HG03135 (cell line): ENCODE measurements at regions not wholly inside any gene's neighbourhood (a gene's known extent, or its start where the extent isn't known, plus 50 kb on each side); places are given as distances from the start of the nearest gene placed in this dataset.
"Not testable (repeated sequence)": the region's sequence is repeated elsewhere in the genome, so short reads cannot be mapped to it uniquely, and the experiment has no call there.

Experiments used
- ATAC-seq: cut with Tn5 transposase; IDR thresholded peaks from one replicate; pipeline ENCODE4 v1.9.1; 2021; ENCODE audit warnings: mild to moderate bottlenecking, moderate library complexity; ENCODE audit not compliant: unreplicated experiment

DNA sequence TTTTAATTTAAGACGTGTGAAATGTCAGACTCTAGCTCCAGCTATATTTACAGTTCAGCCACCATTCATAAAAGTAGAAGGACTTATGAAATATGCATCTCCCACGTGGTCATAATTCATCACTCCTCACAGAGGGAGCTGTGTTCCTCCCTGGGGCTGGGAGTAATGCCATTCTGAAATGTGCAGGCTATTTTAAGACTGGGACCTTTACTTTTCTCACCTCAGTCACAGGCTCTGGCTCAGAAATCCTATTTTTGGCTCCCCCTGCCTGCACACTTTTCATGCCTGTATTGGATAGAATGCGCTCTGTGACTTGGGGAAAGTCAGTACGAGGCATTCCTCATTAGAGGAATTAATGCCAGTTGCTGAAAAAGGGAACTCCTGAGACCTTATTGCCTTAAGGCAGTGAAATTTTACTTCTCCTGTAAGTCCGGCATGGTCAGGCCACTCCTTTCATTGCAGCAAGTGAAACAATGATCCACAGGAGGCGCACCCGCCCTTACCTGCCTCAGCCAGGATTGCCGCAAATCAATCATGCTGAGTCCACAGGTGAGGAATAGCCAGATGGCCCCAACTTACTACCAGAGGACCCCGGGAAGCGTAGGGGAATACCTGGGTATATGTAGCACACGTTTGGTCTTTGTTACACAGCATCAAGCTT lies 1133.2 kb upstream of the TMEM132C start:
- ATAC-seq = no peak

DNA sequence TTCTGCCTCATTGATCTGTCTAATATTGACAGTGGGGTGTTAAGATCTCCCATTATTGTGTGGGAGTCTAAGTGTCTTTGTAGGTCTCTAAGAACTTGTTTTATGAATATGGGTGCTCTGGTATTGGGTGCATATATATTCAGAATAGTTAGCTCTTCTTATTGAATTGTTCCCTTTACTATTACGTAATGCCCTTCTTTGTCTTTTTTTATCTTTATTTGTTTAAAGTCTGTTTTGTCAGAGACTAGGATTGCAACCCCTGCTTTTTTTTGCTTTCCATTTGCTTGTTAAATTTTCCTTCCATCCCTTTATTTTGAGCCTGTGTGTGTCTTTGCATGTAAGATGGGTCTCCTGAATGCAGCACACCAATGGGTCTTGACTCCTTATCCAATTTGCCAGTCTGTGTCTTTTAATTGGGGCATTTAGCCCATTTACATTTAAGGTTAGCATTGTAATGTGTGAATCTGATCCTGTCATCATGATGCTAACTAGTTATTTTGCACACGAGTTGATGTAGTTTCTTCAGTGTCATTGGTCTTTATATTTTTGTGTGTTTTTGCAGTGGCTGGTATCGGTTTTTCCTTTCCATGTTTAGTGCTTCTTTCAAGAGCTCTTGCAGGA lies 1126.0 kb upstream of the TMEM132C start:
- not testable (repeated sequence) for ATAC-seq

GRCh38 chr12:127143020-127143419 lies 1124.0 kb upstream of the TMEM132C start:
- no peak for ATAC-seq

- no peak for ATAC-seq
Observed at GRCh38 chr12:127144770-127145169, 1122.2 kb upstream of the TMEM132C start.

GRCh38 chr12:127145241-127145928 lies 1121.6 kb upstream of the TMEM132C start:
- ATAC-seq = no peak

DNA sequence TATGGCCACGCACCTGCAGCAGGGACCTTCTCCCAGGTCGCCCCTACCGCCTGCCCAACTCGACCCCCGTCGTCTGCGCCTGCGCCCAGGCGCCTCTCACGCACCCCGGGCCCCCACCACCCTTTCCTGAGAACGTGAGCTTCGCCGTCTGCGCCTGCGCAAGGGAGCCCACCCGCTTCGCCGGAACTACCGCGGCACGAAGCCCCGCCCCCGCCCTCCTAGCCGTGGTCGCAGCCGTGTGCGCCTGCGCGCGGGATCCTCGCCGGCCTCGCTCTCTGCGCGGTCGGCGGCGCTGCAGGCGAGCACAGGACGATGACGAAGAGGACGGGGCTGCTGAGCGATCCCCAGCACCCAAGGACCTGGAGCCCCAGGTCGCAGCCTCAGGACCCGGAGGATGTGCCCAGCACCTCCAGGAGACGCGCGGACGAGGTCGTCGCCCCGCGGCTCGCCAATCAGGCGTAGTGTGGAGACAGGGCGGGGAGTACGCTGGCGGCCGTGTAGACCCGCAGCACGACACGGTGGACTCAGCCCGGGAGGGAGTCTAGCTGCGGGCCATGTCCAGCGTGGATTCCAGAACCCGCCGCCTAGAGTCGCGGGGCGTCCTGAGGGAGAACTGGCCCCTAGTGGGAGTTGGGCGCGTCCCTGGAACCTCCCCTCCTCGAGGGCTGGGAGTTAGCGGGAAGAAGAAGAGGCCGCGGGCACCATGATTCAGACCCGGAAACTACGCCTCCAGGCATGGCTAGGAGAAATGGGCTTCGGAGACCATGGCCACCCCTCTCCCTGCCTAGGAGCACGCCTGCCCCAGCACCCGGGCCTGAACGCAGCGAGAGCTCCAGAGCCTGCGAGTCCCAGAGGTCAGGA lies 1120.8 kb upstream of the TMEM132C start:
- ATAC-seq = no peak

GRCh38 chr12:127146991-127147718 lies 1119.8 kb upstream of the TMEM132C start:
- no peak for ATAC-seq

- no peak for ATAC-seq
Observed at GRCh38 chr12:127147724-127148123, 1119.2 kb upstream of the TMEM132C start.

DNA sequence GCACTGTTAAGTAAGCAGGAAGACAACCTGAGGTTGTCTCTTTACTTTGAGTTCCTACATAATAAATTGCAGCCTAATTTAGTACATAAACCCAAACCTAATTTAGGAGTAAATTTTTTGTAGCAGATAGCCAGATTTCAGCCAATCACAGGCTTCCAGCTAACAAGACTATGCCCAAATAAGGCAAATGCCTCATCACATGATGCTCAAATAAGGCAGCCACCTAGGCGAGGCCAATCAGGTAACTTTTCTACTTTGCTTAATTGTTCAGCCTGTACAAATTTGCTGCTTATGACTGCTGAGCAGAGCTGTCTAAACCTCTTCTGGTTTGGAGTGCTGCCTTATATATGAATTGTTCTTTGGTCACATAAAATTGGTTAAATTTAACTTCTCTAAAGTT lies 1118.7 kb upstream of the TMEM132C start:
- ATAC-seq = no peak

GRCh38 chr12:127149226-127149964 lies 1117.6 kb upstream of the TMEM132C start:
- no peak for ATAC-seq

DNA sequence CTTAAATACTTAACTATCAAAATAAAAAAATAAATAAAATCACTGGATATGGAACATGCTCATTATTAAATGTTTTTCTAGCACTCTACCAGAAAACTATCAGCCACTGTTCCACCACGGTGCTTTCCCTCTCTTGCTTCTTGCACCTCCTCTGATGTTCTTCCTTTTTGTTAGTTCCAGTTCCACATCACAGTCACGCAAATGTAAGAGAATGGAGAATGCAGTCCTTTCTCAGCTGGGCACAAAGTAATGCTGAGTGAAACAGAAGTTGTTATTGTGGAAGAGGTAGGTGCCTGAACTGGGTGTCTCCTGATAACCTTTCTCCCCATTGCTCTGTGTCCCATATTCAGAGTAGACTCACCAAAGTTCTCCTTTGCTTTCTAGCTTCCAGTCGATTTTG lies 1116.9 kb upstream of the TMEM132C start:
- no peak for ATAC-seq

DNA sequence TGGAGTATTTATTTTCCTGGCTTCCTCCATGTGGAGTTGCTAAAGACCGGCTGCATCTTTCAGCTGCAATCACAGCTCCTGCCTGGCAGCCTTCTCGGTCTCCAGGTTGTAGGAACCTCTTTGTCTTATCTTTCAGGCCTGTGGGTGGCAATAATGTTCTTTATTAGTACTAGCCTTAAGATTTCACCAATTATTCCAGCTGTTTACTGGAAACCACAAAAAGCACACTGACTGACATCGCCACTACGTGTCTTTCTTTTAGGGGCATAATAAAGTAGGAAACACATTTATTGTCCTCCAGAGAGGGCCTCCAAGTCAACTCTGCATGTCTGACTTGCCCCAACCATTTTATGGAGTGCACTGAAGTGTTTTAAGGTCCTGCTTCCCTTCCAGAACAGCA lies 1116.5 kb upstream of the TMEM132C start:
- no peak for ATAC-seq

GRCh38 chr12:127150956-127151355 lies 1116.0 kb upstream of the TMEM132C start:
- ATAC-seq = no peak

GRCh38 chr12:127153996-127154395 lies 1113.0 kb upstream of the TMEM132C start:
- no peak for ATAC-seq

GRCh38 chr12:127154830-127155229 lies 1112.1 kb upstream of the TMEM132C start:
- not testable (repeated sequence) for ATAC-seq

DNA sequence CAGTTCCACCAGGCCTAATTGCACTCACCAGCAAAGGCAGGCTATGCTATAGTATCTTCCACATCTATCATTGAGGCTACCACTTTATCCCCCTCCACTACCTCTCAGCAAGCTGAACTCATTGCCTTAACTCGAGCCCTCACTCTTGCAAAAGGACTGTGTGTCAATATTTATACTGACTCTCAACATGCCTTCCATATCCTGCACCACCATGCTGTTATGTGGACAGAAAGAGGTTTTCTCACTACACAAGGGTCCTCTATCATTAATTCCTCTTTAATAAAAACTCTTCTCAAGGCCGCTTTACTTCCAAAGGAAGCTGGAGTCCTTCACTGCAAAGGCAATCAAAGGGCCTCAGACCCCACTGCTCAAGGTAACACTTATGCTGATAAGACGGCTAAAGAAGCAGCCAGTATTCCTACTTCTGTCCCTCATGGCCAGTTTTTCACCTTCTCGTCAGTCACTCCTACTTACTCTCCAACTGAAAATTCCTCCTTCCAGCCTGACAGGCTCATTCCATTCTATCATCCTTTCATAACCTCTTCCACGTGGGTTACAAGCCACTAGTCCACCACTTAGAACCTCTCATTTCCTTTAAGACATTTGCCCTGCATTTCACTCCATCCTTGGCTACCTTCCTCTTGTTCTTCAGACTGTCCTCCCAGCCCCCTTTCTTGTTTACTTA lies 1110.9 kb upstream of the TMEM132C start:
- not testable (repeated sequence) for ATAC-seq

GRCh38 chr12:127157501-127158366 lies 1109.2 kb upstream of the TMEM132C start:
- not testable (repeated sequence) for ATAC-seq

DNA sequence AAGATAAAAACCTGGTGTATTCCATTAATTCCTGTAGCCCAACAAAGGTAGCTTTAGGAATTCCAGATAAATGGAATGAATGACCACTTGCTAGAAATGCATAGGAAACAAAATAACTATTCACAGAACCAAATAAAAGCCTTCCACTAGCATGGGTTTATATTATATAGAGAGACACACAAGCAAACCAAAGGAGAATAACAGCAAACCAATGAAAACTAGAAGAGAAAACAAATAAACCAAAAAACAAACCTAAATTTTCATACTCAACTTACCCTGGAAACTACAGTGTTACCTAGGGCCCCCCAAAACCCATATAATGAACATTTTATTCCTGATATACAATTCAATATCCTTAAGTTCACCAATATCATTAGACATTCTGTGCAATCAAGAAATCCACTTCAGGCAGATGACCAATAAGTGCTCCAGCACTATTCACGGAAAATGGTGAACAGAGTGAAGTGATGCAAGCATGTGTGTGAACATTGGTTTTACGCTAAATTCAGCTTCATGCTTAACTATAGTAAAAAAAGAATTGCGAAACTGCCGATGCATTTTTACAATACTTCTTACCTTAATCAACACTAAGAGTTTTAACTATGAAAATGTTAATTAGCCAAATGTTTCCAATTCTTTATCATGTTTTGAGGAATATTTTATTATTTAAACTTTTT lies 1108.4 kb upstream of the TMEM132C start:
- no peak for ATAC-seq
